ENCODE measurements at regions not wholly inside any gene's neighbourhood (a gene's known extent, or its start where the extent isn't known, plus 50 kb on each side); places are given as distances from the start of the nearest gene placed in this dataset.

- TF ChIP-seq TSHZ2 (CRISPR knock-in tag; IDR thresholded peaks at IDR 0.05): no peak
- no peak for ATAC-seq
Observed at GRCh38 chr10:81008726-81009125, 471.0 kb downstream of the SH2D4B start.

- no peak for ATAC-seq
- TF ChIP-seq TCF4 (CRISPR knock-in tag; IDR thresholded peaks at IDR 0.05; ENCODE audit: borderline replicate concordance) (no peak), ZNF565 (CRISPR knock-in tag; conservative IDR thresholded peaks at IDR 0.05; ENCODE audit: low read depth) (no peak), SNAI2 (CRISPR knock-in tag; IDR thresholded peaks at IDR 0.05) (no peak)
Observed at GRCh38 chr10:81009296-81009695, 471.6 kb downstream of the SH2D4B start.

DNA sequence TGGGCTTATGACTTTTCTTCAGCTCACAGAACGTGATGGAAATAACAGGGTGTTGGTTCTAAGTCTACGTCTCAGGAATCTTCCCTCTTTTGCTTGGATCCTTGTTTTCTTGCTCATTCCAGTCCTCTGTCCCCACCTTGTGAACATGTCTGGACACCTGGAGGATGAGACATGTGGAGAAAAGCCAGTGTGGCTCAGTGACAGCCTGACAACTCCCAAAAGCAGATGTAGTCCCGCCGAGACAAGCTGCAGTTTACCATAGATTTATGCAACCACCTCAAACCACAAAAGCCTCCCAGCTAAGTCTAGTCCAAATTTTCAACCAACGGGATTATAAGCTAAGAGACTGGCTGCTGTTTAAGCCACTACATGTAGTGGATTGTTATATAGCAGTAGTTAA, 476.1 kb downstream of the SH2D4B start:
- TF ChIP-seq ZNF565 (CRISPR knock-in tag; conservative IDR thresholded peaks at IDR 0.05; ENCODE audit: low read depth) (no peak), BACH2 (CRISPR knock-in tag; IDR thresholded peaks at IDR 0.05; ENCODE audit: borderline replicate concordance) (no peak), ZFP3 (CRISPR knock-in tag; IDR thresholded peaks at IDR 0.05) (no peak), SNAI2 (CRISPR knock-in tag; IDR thresholded peaks at IDR 0.05) (no peak), OSR1 (CRISPR knock-in tag; IDR thresholded peaks at IDR 0.05) (no peak), TOX (CRISPR knock-in tag; IDR thresholded peaks at IDR 0.05; ENCODE audit: borderline replicate concordance) (no peak), ESRRG (CRISPR knock-in tag; IDR thresholded peaks at IDR 0.05) (no peak), ARNTL (CRISPR knock-in tag; IDR thresholded peaks at IDR 0.05; ENCODE audit: borderline replicate concordance, low read depth) (no peak), ZC3H10 (CRISPR knock-in tag; IDR thresholded peaks at IDR 0.05) (no peak), CSRNP3 (CRISPR knock-in tag; IDR thresholded peaks at IDR 0.05) (no peak), ISL1 (CRISPR knock-in tag; IDR thresholded peaks at IDR 0.05) (no peak), PPARA (CRISPR knock-in tag; IDR thresholded peaks at IDR 0.05; ENCODE audit: borderline replicate concordance) (no peak), TCF4 (CRISPR knock-in tag; IDR thresholded peaks at IDR 0.05; ENCODE audit: borderline replicate concordance) (no peak)
- TF ChIP-seq, protein P1, sequence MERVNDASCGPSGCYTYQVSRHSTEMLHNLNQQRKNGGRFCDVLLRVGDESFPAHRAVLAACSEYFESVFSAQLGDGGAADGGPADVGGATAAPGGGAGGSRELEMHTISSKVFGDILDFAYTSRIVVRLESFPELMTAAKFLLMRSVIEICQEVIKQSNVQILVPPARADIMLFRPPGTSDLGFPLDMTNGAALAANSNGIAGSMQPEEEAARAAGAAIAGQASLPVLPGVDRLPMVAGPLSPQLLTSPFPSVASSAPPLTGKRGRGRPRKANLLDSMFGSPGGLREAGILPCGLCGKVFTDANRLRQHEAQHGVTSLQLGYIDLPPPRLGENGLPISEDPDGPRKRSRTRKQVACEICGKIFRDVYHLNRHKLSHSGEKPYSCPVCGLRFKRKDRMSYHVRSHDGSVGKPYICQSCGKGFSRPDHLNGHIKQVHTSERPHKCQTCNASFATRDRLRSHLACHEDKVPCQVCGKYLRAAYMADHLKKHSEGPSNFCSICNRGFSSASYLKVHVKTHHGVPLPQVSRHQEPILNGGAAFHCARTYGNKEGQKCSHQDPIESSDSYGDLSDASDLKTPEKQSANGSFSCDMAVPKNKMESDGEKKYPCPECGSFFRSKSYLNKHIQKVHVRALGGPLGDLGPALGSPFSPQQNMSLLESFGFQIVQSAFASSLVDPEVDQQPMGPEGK (CRISPR knock-in tag; IDR thresholded peaks at IDR 0.05; ENCODE audit: borderline replicate concordance): no peak
- TF ChIP-seq, protein P2, sequence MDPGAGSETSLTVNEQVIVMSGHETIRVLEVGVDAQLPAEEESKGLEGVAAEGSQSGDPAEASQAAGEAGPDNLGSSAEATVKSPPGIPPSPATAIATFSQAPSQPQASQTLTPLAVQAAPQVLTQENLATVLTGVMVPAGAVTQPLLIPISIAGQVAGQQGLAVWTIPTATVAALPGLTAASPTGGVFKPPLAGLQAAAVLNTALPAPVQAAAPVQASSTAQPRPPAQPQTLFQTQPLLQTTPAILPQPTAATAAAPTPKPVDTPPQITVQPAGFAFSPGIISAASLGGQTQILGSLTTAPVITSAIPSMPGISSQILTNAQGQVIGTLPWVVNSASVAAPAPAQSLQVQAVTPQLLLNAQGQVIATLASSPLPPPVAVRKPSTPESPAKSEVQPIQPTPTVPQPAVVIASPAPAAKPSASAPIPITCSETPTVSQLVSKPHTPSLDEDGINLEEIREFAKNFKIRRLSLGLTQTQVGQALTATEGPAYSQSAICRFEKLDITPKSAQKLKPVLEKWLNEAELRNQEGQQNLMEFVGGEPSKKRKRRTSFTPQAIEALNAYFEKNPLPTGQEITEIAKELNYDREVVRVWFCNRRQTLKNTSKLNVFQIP (CRISPR knock-in tag; IDR thresholded peaks at IDR 0.05; ENCODE audit: borderline replicate concordance, low read depth): no peak
- ATAC-seq: no peak

- ATAC-seq: no peak
- no peak for TF ChIP-seq ZFP30 (CRISPR knock-in tag; IDR thresholded peaks at IDR 0.05)
- TF ChIP-seq, protein P2 (CRISPR knock-in tag; IDR thresholded peaks at IDR 0.05; ENCODE audit: borderline replicate concordance, low read depth): no peak
- TF ChIP-seq ARNTL (CRISPR knock-in tag; IDR thresholded peaks at IDR 0.05; ENCODE audit: borderline replicate concordance, low read depth): no peak
- TF ChIP-seq GLIS3 (CRISPR knock-in tag; IDR thresholded peaks at IDR 0.05): no peak
- TF ChIP-seq TSHZ2 (CRISPR knock-in tag; IDR thresholded peaks at IDR 0.05): no peak
- no peak for TF ChIP-seq BACH2 (CRISPR knock-in tag; IDR thresholded peaks at IDR 0.05; ENCODE audit: borderline replicate concordance)
- TF ChIP-seq TOX (CRISPR knock-in tag; IDR thresholded peaks at IDR 0.05; ENCODE audit: borderline replicate concordance): no peak
- no peak for TF ChIP-seq OSR1 (CRISPR knock-in tag; IDR thresholded peaks at IDR 0.05)
- no peak for TF ChIP-seq ZNF8 (CRISPR knock-in tag; IDR thresholded peaks at IDR 0.05)
- TF ChIP-seq CSRNP3 (CRISPR knock-in tag; IDR thresholded peaks at IDR 0.05): no peak
Observed at GRCh38 chr10:81019029-81019890, 481.6 kb downstream of the SH2D4B start.
